K562 (cell line): ENCODE measurements at regions not wholly inside any gene's neighbourhood (a gene's known extent, or its start where the extent isn't known, plus 50 kb on each side); places are given as distances from the start of the nearest gene placed in this dataset.
"Not testable (repeated sequence)": the region's sequence is repeated elsewhere in the genome, so short reads cannot be mapped to it uniquely, and the experiment has no call there.

Experiments used
- ATAC-seq: fragments of 200-7000 bp; cut with Tn5 transposase; 3 replicates; pipeline ENCODE4 v1.9.1; 2020; ENCODE audit warnings: moderate library complexity
- BruUV-seq: library from RNA; stranded (reverse); fragments of 400-500 nt; replicated peaks from 2 replicates; lab custom pipeline; 2021; lab: Mats Ljungman, UMichigan
- CTCF ChIA-PET: fragments of 300-600 bp; formaldehyde crosslinking; extraction: SDS; loops from one replicate; lab custom pipeline; 2021; ENCODE audit warnings: low intra/inter-chr PET ratio; lab: Yijun Ruan, JAX
- POLR2A ChIA-PET: fragments of 300-600, 350-650 bp; sonication (Branson Sonifier 250); formaldehyde crosslinking; extraction: SDS; loops from one replicate; lab custom pipeline; 2021; ENCODE audit warnings: antibody characterized with exemption, inconsistent platforms; lab: Yijun Ruan, JAX
- DNase-seq, 4 experiments: peaks; one replicate each; pipeline versions ENCODE4 v3.0.0 to v3.0.0-alpha.2; 2011 to 2018; ENCODE audit warnings: low spot score in 3 of 4, mixed read lengths in 3 of 4; ENCODE audit errors: extremely low read depth in 1 of 4
- FAIRE-seq: peaks from 2 replicates; lab custom pipeline; 2011; peaks lifted over from hg19 to GRCh38; lab: Jason Lieb, UNC
- H2AFZ ChIP-seq: 2 replicates; pipeline ENCODE4 v1.6.0; 2011; ENCODE audit warnings: low read depth, low read length, control low read depth, inconsistent platforms
- H3K27ac ChIP-seq: fragments of 200-600 bp; 3 replicates; pipeline ENCODE4 v1.8.0; 2011; ENCODE audit warnings: low read depth, mild to moderate bottlenecking, control low read depth, inconsistent platforms, low read length, moderate library complexity, mixed read lengths; ENCODE audit errors: extremely low read depth
- H3K27me3 ChIP-seq, 2 experiments: fragments of 300-600 bp in 1 of 2; 2 replicates in 1 of 2; 3 replicates in 1 of 2; pipeline versions ENCODE4 v1.6.0 to v1.8.0; 2011; ENCODE audit warnings: inconsistent platforms in 2 of 2, low read length in 2 of 2, mild to moderate bottlenecking in 1 of 2, mixed read lengths in 1 of 2, moderate library complexity in 1 of 2; ENCODE audit not compliant: control insufficient read depth in 2 of 2, insufficient read depth in 2 of 2
- H3K36me3 ChIP-seq: fragments of 300-600 bp; 3 replicates; pipeline ENCODE4 v1.8.0; 2011; ENCODE audit warnings: mild to moderate bottlenecking, low read length, inconsistent platforms; ENCODE audit not compliant: control insufficient read depth, insufficient read depth
- H3K4me1 ChIP-seq, 2 experiments: fragments of 200-600 bp in 1 of 2; replicated peaks in 1 of 2; 2 replicates in 1 of 2; 3 replicates in 1 of 2; pipeline versions ENCODE4 v1.5.1 to v1.8.0; 2011; ENCODE audit warnings: inconsistent platforms in 2 of 2, low read length in 2 of 2, mild to moderate bottlenecking in 1 of 2, mixed read lengths in 1 of 2, moderate library complexity in 1 of 2; ENCODE audit not compliant: control insufficient read depth in 2 of 2, insufficient read depth in 2 of 2
- H3K4me2 ChIP-seq: 2 replicates; pipeline ENCODE4 v1.6.1; 2011; ENCODE audit warnings: low read length, control low read depth, inconsistent platforms, mixed read lengths; ENCODE audit not compliant: insufficient read depth
- H3K4me3 ChIP-seq: fragments of 200-600 bp; sonication (generic), shearing (Covaris generic); 2 replicates; pipeline ENCODE4 v1.5.1; 2016; ENCODE audit warnings: control low read depth, inconsistent platforms
- H3K79me2 ChIP-seq: fragments of 200-600 bp; 3 replicates; pipeline ENCODE4 v1.8.0; 2011; ENCODE audit warnings: low read length, inconsistent platforms; ENCODE audit not compliant: control insufficient read depth, insufficient read depth
- H3K9ac ChIP-seq, 2 experiments: 2 replicates each; pipeline versions ENCODE4 v1.6.0 to v1.6.1; 2011; ENCODE audit warnings: low read depth in 2 of 2, low read length in 2 of 2, control low read depth in 1 of 2, inconsistent platforms in 1 of 2, mild to moderate bottlenecking in 1 of 2, mixed read lengths in 1 of 2; ENCODE audit not compliant: insufficient read depth in 1 of 2
- H3K9me1 ChIP-seq: one replicate; pipeline ENCODE4 v1.6.0; 2011; ENCODE audit warnings: inconsistent platforms, mild to moderate bottlenecking, low read length, moderate library complexity; ENCODE audit not compliant: control insufficient read depth, insufficient read depth
- H3K9me3 ChIP-seq: replicated peaks from 2 replicates; pipeline ENCODE4 v1.5.1; 2011; ENCODE audit warnings: low read depth, low read length, inconsistent platforms; ENCODE audit not compliant: control insufficient read depth, insufficient read depth
- H4K20me1 ChIP-seq: replicated peaks from 2 replicates; pipeline ENCODE4 v1.6.1; 2011; ENCODE audit warnings: low read length, inconsistent platforms, mixed read lengths; ENCODE audit not compliant: control insufficient read depth, insufficient read depth
- HDAC8 ChIP-seq: fragments of 450-650 bp; IDR thresholded peaks from 2 replicates; pipeline ENCODE4 v1.6.1; 2016; ENCODE audit warnings: mild to moderate bottlenecking, missing genetic modification characterization, moderate library complexity, missing compliant biosample characterization
- RBM25 ChIP-seq: fragments of 200-400 bp; formaldehyde crosslinking; IDR thresholded peaks from 2 replicates; pipeline ENCODE4 v1.6.1; 2018; ENCODE audit warnings: low read length, low read depth, moderate library complexity; ENCODE audit not compliant: severe bottlenecking
- WGBS: fragments of 100-300 bp; shearing (Covaris generic); methylation state at CpG from one replicate; pipeline ENCODE4 v1.1.6; 2016; ENCODE audit warnings: low coverage, mixed read lengths; ENCODE audit not compliant: insufficient coverage; ENCODE audit errors: missing lambda C conversion rate; 5-methylcytosine and 5-hydroxymethylcytosine counted together
- in situ Hi-C: fragments of 300-500 bp; cut with MboI; formaldehyde crosslinking; loops from 4 replicates; pipeline ENCODE4 v1.15.0; 2018; ENCODE audit warnings: inconsistent platforms, mixed read lengths
- intact Hi-C: fragments of 100-400 bp; cut with micrococcal nuclease; formaldehyde crosslinking; loops from 2 replicates; pipeline ENCODE4 v1.14.2; 2022

DNA sequence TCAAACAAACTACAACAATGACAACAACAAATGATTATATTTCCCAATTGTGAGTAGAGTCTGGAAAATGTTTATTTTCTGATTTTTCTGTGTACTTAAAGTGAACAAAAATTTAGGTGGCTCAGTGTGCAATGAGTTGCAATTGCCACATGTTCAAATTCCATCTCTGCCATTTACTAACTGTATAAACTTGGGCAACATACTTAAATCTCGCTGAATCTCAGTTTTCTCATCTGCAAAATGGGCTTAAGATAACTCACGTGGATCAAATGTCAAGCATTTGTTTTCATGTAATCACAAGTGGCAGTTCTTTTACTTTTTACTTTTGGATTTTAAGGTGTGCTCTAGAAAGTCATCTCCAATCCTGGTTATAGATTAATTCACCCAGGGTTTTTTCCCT lies 416.8 kb upstream of the HNRNPA3 start:
- no peak for FAIRE-seq
- in situ Hi-C loops, result no loop called here

DNA sequence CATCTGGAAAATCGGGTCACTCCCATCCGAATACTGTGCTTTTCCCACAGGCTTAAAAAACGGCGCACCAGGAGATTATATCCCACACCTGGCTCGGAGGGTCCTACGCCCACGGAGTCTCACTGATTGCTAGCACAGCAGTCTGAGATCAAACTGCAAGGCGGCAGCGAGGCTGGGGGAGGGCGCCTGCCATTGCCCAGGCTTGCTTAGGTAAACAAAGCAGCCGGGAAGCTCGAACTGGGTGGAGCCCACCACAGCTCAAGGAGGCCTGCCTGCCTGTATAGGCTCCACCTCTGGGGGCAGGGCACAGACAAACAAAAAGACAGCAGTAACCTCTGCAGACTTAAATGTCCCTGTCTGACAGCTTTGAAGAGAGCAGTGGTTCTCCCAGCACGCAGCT lies 415.9 kb upstream of the HNRNPA3 start:
- H3K4me1 ChIP-seq, BruUV-seq, H4K20me1 ChIP-seq, in situ Hi-C loops, H3K9me3 ChIP-seq, H3K79me2 ChIP-seq, POLR2A ChIA-PET, FAIRE-seq, H2AFZ ChIP-seq, DNase-seq, ATAC-seq, intact Hi-C loops, H3K36me3 ChIP-seq, H3K27ac ChIP-seq, H3K9me1 ChIP-seq, H3K4me3 ChIP-seq, H3K4me2 ChIP-seq, H3K27me3 ChIP-seq, CTCF ChIA-PET, H3K9ac ChIP-seq: not testable (repeated sequence)
- WGBS, result 4% methylated on average over 9 of the region's 13 CpGs

More for the DNA sequence above, 416.8 kb upstream of the HNRNPA3 start:
- Histone ChIP-seq H3K36me3 (no peaks in the 10 kb centered on the region), H3K4me2 (no peak overlapping the region), H4K20me1 (no peaks in the 10 kb centered on the region), H3K79me2 (no peaks in the 10 kb centered on the region), H3K27ac (no peak overlapping the region), H2AFZ (no peak overlapping the region), H3K4me1 (no peaks in the 10 kb centered on the region), H3K4me3 (no peak overlapping the region), H3K27me3 (no peaks in the 10 kb centered on the region), H3K9me1 (no peaks in the 10 kb centered on the region), H3K9me3 (no peaks in the 10 kb centered on the region), H3K9ac (no peak overlapping the region)
- DNase-seq (no peak), ATAC-seq (no peak)
- BruUV-seq, result no TSS peak
- CTCF ChIA-PET, result no interaction called here
- POLR2A ChIA-PET, result no interaction called here
- TF ChIP-seq RBM25, result peak; percentile 76
- TF ChIP-seq HDAC8 (tag), result no peak
- WGBS, result 0% methylated on average over 2 of the region's 2 CpGs
- intact Hi-C loops, result no loop called here
